ENCODE measurements at regions not wholly inside any gene's neighbourhood (a gene's known extent, or its start where the extent isn't known, plus 50 kb on each side); places are given as distances from the start of the nearest gene placed in this dataset.

- FAIRE-seq (no peak), DNase-seq (ENCODE audit: insufficient read length, low spot score) (no peak)
- TF ChIP-seq CTCF (IDR thresholded peaks at IDR 0.05; ENCODE audit: insufficient read depth, missing control alignments), result no peak
Observed at GRCh38 chr3:162740941-162741596, 1244.5 kb downstream of the OTOL1 start.

GRCh38 chr3:162742159-162742717 is 1245.6 kb downstream of the OTOL1 start:
- FAIRE-seq, result no peak

GRCh38 chr3:162743091-162743490 is 1246.5 kb downstream of the OTOL1 start:
- FAIRE-seq, result no peak
- TF ChIP-seq CTCF (IDR thresholded peaks at IDR 0.05; ENCODE audit: insufficient read depth, missing control alignments), result no peak

More at GRCh38 chr3:162742159-162742717, 1245.6 kb downstream of the OTOL1 start:
- TF ChIP-seq CTCF (IDR thresholded peaks at IDR 0.05; ENCODE audit: insufficient read depth, missing control alignments), result no peak
- no peak for DNase-seq (ENCODE audit: insufficient read length, low spot score)

GRCh38 chr3:162760789-162761188 is 1264.2 kb downstream of the OTOL1 start:
- FAIRE-seq (no peak), DNase-seq (ENCODE audit: insufficient read length, low spot score) (no peak)
- no peak for TF ChIP-seq CTCF (IDR thresholded peaks at IDR 0.05; ENCODE audit: insufficient read depth, missing control alignments)

More at GRCh38 chr3:162743091-162743490, 1246.5 kb downstream of the OTOL1 start:
- DNase-seq (ENCODE audit: insufficient read length, low spot score), result no peak

- TF ChIP-seq CTCF (IDR thresholded peaks at IDR 0.05; ENCODE audit: insufficient read depth, missing control alignments), result no peak
- FAIRE-seq, result no peak
Observed at GRCh38 chr3:162764051-162764807, 1267.6 kb downstream of the OTOL1 start.

GRCh38 chr3:162764808-162765071 is 1268.1 kb downstream of the OTOL1 start:
- no peak for DNase-seq (ENCODE audit: insufficient read length, low spot score)
- no peak for FAIRE-seq
- no peak for TF ChIP-seq CTCF (IDR thresholded peaks at IDR 0.05; ENCODE audit: insufficient read depth, missing control alignments)

More at GRCh38 chr3:162764051-162764807, 1267.6 kb downstream of the OTOL1 start:
- no peak for DNase-seq (ENCODE audit: insufficient read length, low spot score)

GRCh38 chr3:162765524-162765923 is 1268.9 kb downstream of the OTOL1 start:
- TF ChIP-seq CTCF (IDR thresholded peaks at IDR 0.05; ENCODE audit: insufficient read depth, missing control alignments), result no peak
- FAIRE-seq (no peak), DNase-seq (ENCODE audit: insufficient read length, low spot score) (no peak)
